ENCODE measurements at regions not wholly inside any gene's neighbourhood (a gene's known extent, or its start where the extent isn't known, plus 50 kb on each side); places are given as distances from the start of the nearest gene placed in this dataset.
"Not testable (repeated sequence)": the region's sequence is repeated elsewhere in the genome, so short reads cannot be mapped to it uniquely, and the experiment has no call there.

GRCh38 chr1:30117685-30118084 is 605.7 kb downstream of the MATN1 start:
- Mint-ChIP-seq H3K4me3 (no peak overlapping the region), H3K36me3 (ENCODE audit: low read depth) (no peaks in the 10 kb centered on the region), H3K27ac (no peak overlapping the region), H3K4me1 (ENCODE audit: low read depth) (peaks cover 10% of the 10 kb centered on the region), H3K9me3 (no peaks in the 10 kb centered on the region), H3K27me3 (peaks cover 7% of the 10 kb centered on the region)
- intact Hi-C loops (cut with micrococcal nuclease): no loop called here

GRCh38 chr1:30111431-30111830 is 612.0 kb downstream of the MATN1 start:
- Mint-ChIP-seq H3K36me3 (ENCODE audit: low read depth) (no peaks in the 10 kb centered on the region), H3K9me3 (no peaks in the 10 kb centered on the region), H3K27ac (no peak overlapping the region), H3K27me3 (peaks cover 44% of the 10 kb centered on the region), H3K4me1 (ENCODE audit: low read depth) (no peaks in the 10 kb centered on the region), H3K4me3 (no peak overlapping the region)
- intact Hi-C loops (cut with micrococcal nuclease): no loop called here

- no peaks in the 10 kb centered on the region for H3K9me3 Mint-ChIP-seq
- intact Hi-C loops (cut with micrococcal nuclease): no loop called here
- peaks cover 44% of the 10 kb centered on the region for H3K27me3 Mint-ChIP-seq
- H3K4me3 Mint-ChIP-seq: no peak overlapping the region
- H3K36me3 Mint-ChIP-seq (ENCODE audit: low read depth): no peaks in the 10 kb centered on the region
- no peaks in the 10 kb centered on the region for H3K4me1 Mint-ChIP-seq (ENCODE audit: low read depth)
- no peak overlapping the region for H3K27ac Mint-ChIP-seq
These were observed 612.5 kb downstream of the MATN1 start for GRCh38 chr1:30110846-30111245.

GRCh38 chr1:30109853-30110252 is 613.5 kb downstream of the MATN1 start:
- intact Hi-C loops (cut with micrococcal nuclease): no loop called here
- Mint-ChIP-seq H3K9me3 (no peaks in the 10 kb centered on the region), H3K27me3 (peaks cover 44% of the 10 kb centered on the region)

GRCh38 chr1:30108186-30108585 is 615.2 kb downstream of the MATN1 start:
- Mint-ChIP-seq H3K27ac (no peak overlapping the region), H3K36me3 (ENCODE audit: low read depth) (no peaks in the 10 kb centered on the region), H3K9me3 (no peaks in the 10 kb centered on the region), H3K27me3 (peaks cover 42% of the 10 kb centered on the region), H3K4me3 (no peak overlapping the region), H3K4me1 (ENCODE audit: low read depth) (no peaks in the 10 kb centered on the region)
- intact Hi-C loops (cut with micrococcal nuclease): no loop called here

More at GRCh38 chr1:30109853-30110252, 613.5 kb downstream of the MATN1 start:
- no peak overlapping the region for H3K4me3 Mint-ChIP-seq
- no peaks in the 10 kb centered on the region for H3K36me3 Mint-ChIP-seq (ENCODE audit: low read depth)
- H3K27ac Mint-ChIP-seq: no peak overlapping the region
- no peaks in the 10 kb centered on the region for H3K4me1 Mint-ChIP-seq (ENCODE audit: low read depth)

- Mint-ChIP-seq H3K27ac (no peak overlapping the region), H3K4me1 (ENCODE audit: low read depth) (no peaks in the 10 kb centered on the region), H3K36me3 (ENCODE audit: low read depth) (no peaks in the 10 kb centered on the region), H3K27me3 (peaks cover 30% of the 10 kb centered on the region), H3K4me3 (no peak overlapping the region), H3K9me3 (no peaks in the 10 kb centered on the region)
- intact Hi-C loops (cut with micrococcal nuclease): no loop called here
These were observed 617.3 kb downstream of the MATN1 start for GRCh38 chr1:30106125-30106524.

- Mint-ChIP-seq H3K4me1 (ENCODE audit: low read depth) (no peaks in the 10 kb centered on the region), H3K4me3 (no peak overlapping the region), H3K27ac (no peak overlapping the region), H3K36me3 (ENCODE audit: low read depth) (no peaks in the 10 kb centered on the region), H3K9me3 (no peaks in the 10 kb centered on the region), H3K27me3 (peaks cover 18% of the 10 kb centered on the region)
- intact Hi-C loops (cut with micrococcal nuclease): no loop called here
These were observed 618.8 kb downstream of the MATN1 start for GRCh38 chr1:30104551-30104950.

GRCh38 chr1:30103708-30104411 is 619.5 kb downstream of the MATN1 start:
- Mint-ChIP-seq H3K4me1 (ENCODE audit: low read depth) (no peaks in the 10 kb centered on the region), H3K36me3 (ENCODE audit: low read depth) (no peaks in the 10 kb centered on the region), H3K4me3 (no peak overlapping the region), H3K27me3 (peaks cover 14% of the 10 kb centered on the region), H3K27ac (no peak overlapping the region), H3K9me3 (no peaks in the 10 kb centered on the region)
- intact Hi-C loops (cut with micrococcal nuclease): no loop called here

GRCh38 chr1:30102605-30103004 is 620.8 kb downstream of the MATN1 start:
- Mint-ChIP-seq H3K27me3 (peaks cover 10% of the 10 kb centered on the region), H3K4me3 (no peak overlapping the region), H3K27ac (no peak overlapping the region), H3K36me3 (ENCODE audit: low read depth) (no peaks in the 10 kb centered on the region), H3K4me1 (ENCODE audit: low read depth) (no peaks in the 10 kb centered on the region), H3K9me3 (no peaks in the 10 kb centered on the region)
- intact Hi-C loops (cut with micrococcal nuclease): no loop called here

- H3K27ac Mint-ChIP-seq: no peak overlapping the region
- no peaks in the 10 kb centered on the region for H3K4me1 Mint-ChIP-seq (ENCODE audit: low read depth)
- H3K9me3 Mint-ChIP-seq: no peaks in the 10 kb centered on the region
- intact Hi-C loops (cut with micrococcal nuclease): no loop called here
- H3K36me3 Mint-ChIP-seq (ENCODE audit: low read depth): no peaks in the 10 kb centered on the region
- H3K4me3 Mint-ChIP-seq: no peak overlapping the region
- H3K27me3 Mint-ChIP-seq: peaks cover 3% of the 10 kb centered on the region
These were observed 621.7 kb downstream of the MATN1 start for GRCh38 chr1:30101487-30102227.

GRCh38 chr1:30101016-30101415 is 622.4 kb downstream of the MATN1 start:
- no peak overlapping the region for H3K4me3 Mint-ChIP-seq
- peaks cover 3% of the 10 kb centered on the region for H3K27me3 Mint-ChIP-seq
- no peaks in the 10 kb centered on the region for H3K9me3 Mint-ChIP-seq
- H3K27ac Mint-ChIP-seq: no peak overlapping the region
- H3K36me3 Mint-ChIP-seq (ENCODE audit: low read depth): no peaks in the 10 kb centered on the region
- H3K4me1 Mint-ChIP-seq (ENCODE audit: low read depth): no peaks in the 10 kb centered on the region
- intact Hi-C loops (cut with micrococcal nuclease): no loop called here

- Mint-ChIP-seq H3K36me3 (ENCODE audit: low read depth) (no peaks in the 10 kb centered on the region), H3K4me3 (no peak overlapping the region), H3K4me1 (ENCODE audit: low read depth) (no peaks in the 10 kb centered on the region), H3K27ac (no peak overlapping the region), H3K27me3 (peaks cover 3% of the 10 kb centered on the region), H3K9me3 (no peaks in the 10 kb centered on the region)
- intact Hi-C loops (cut with micrococcal nuclease): no loop called here
These were observed 622.9 kb downstream of the MATN1 start for GRCh38 chr1:30100524-30100862.

- Mint-ChIP-seq H3K4me1 (ENCODE audit: low read depth) (no peaks in the 10 kb centered on the region), H3K27me3 (peaks cover 3% of the 10 kb centered on the region), H3K27ac (no peak overlapping the region), H3K9me3 (no peaks in the 10 kb centered on the region), H3K4me3 (no peak overlapping the region), H3K36me3 (ENCODE audit: low read depth) (no peaks in the 10 kb centered on the region)
- intact Hi-C loops (cut with micrococcal nuclease): no loop called here
These were observed 623.5 kb downstream of the MATN1 start for GRCh38 chr1:30099587-30100523.

GRCh38 chr1:30097851-30098250 is 625.5 kb downstream of the MATN1 start:
- H3K4me1 Mint-ChIP-seq (ENCODE audit: low read depth); intact Hi-C loops (cut with micrococcal nuclease); H3K27me3 Mint-ChIP-seq; H3K36me3 Mint-ChIP-seq (ENCODE audit: low read depth); H3K27ac Mint-ChIP-seq; H3K4me3 Mint-ChIP-seq: not testable (repeated sequence)
- peaks cover 11% of the 10 kb centered on the region for H3K9me3 Mint-ChIP-seq

Measured in dendritic cell treated with granulocyte-macrophage colony-stimulating factor and Interleukin-4, amounts not matched to agents 40 ng/mL and 50 ng/mL, for 4 days (primary cell).